Prostate gland (tissue), 2 donors: ENCODE measurements at regions not wholly inside any gene's neighbourhood (a gene's known extent, or its start where the extent isn't known, plus 50 kb on each side); places are given as distances from the start of the nearest gene placed in this dataset.
"Not testable (repeated sequence)": the region's sequence is repeated elsewhere in the genome, so short reads cannot be mapped to it uniquely, and the experiment has no call there.

Experiments
- DNase-seq: peaks from one replicate; pipeline ENCODE4 v3.0.0-alpha.2; 2019; ENCODE audit warnings: low spot score
- H3K27ac ChIP-seq, 2 donors: fragments of 200-600 bp; sonication (generic); 2 replicates each; pipeline ENCODE4 v1.5.1; 2017 to 2019
- H3K27me3 ChIP-seq: fragments of 200-600 bp; sonication (generic); replicated peaks from 2 replicates; pipeline ENCODE4 v1.5.1; 2019; ENCODE audit not compliant: insufficient read depth
- H3K36me3 ChIP-seq, 2 donors: fragments of 200-600 bp; sonication (generic); 1 replicate in 1 of 2; 2 replicates in 1 of 2; pipeline versions ENCODE4 v1.5.1 to v1.8.1; 2017 to 2019
- H3K4me1 ChIP-seq: fragments of 200-600 bp; sonication (generic); replicated peaks from 2 replicates; pipeline ENCODE4 v1.5.1; 2019
- H3K4me3 ChIP-seq, 2 donors: fragments of 200-600 bp; sonication (generic); 2 replicates each; pipeline ENCODE4 v1.5.1; 2017 to 2019
- H3K9me3 ChIP-seq: fragments of 200-600 bp; sonication (generic); 2 replicates; pipeline ENCODE4 v1.5.1; 2017
- WGBS: methylation state at CpG from one replicate; pipeline ENCODE4 v1.1.5; 2018; 5-methylcytosine and 5-hydroxymethylcytosine counted together
- intact Hi-C: fragments of 100-400 bp; cut with DNase I; formaldehyde crosslinking; loops from one replicate; pipeline ENCODE4 v1.14.2; 2022

DNA sequence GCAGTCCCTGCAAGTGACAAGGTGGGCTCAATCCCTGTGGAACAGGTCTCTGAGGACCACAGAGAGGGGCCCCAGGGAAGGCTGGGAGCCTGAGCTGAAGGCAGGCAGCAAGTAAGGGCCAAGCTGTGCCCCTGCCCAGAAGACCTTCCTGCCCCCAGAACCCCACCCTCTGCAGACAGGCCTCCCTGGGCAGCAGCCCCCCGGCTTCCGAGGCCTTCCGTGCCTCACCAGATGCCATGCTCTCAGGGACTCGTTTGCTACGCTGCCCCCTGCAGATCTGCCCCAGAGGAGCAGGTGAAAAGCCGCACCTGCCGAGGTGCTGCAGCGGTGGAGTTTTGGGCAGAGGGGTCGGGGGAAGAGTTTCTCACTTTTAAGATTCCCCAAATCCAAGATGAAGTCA is 125.4 kb upstream of the AKAP13 start:
- H3K36me3 ChIP-seq, H3K9me3 ChIP-seq, H3K27me3 ChIP-seq, H3K27ac ChIP-seq, H3K4me1 ChIP-seq, DNase-seq, intact Hi-C loops, H3K4me3 ChIP-seq: not testable (repeated sequence)
- WGBS: 89% methylated on average over 9 of the region's 9 CpGs

GRCh38 chr15:85255502-85255901 is 124.9 kb upstream of the AKAP13 start:
- H3K36me3 ChIP-seq, intact Hi-C loops, H3K4me1 ChIP-seq, DNase-seq, H3K9me3 ChIP-seq, H3K27me3 ChIP-seq, H3K4me3 ChIP-seq, H3K27ac ChIP-seq: not testable (repeated sequence)
- WGBS: 89% methylated on average over 24 of the region's 24 CpGs

DNA sequence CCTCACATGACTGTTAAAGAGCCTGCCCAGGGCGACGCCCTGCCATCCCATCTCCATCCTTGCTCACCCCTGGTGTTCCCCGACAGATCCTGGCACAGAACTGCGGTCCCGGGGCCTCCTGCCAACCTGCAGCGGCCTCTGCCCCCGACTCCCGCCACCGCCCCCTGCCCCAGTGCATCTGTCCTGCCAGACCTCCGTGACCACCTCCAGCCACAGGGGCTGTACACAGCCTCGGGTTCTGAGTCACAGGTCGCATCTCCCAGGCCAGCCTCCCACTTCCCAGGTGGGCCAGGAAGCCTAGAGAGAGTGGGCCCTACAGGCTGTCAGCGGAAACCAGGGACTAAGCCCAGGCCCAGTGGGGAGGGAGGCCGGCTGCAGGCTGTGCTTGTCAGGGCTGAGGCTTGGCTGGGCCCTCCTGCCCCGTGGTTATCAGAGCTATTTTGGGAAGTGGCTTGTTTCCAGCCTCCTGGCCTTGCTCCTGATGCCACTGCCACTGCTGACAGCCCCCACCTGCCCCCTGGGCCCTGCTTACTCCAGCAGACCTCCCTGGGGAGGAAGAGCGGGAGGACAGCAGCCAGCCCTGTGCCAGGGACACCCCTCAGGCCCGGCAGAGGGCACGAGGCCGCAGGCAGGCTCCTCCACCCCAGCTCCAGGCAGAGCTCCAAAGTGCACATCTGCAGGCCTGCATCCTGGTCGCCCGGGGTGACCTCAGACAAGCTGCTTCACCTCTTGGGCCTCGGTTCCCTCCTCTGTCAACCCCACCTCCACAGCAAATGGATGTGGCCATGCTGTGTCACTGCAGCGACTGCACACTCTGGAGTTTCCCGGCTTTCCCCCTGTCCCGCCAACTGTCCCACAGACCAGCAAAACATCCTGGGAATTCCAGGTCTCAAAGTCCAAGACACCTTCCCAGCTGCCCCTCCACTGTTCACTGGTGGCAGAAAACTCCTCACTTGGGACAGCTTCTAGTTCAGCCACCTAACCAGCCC is 124.1 kb upstream of the AKAP13 start:
- H3K36me3 ChIP-seq, H3K4me3 ChIP-seq, intact Hi-C loops, H3K9me3 ChIP-seq, DNase-seq, H3K27me3 ChIP-seq, H3K27ac ChIP-seq, H3K4me1 ChIP-seq: not testable (repeated sequence)
- 67% methylated on average over 22 of the region's 25 CpGs for WGBS

- H3K4me3 ChIP-seq, H3K27ac ChIP-seq, H3K27me3 ChIP-seq, H3K4me1 ChIP-seq, DNase-seq, H3K9me3 ChIP-seq, intact Hi-C loops, H3K36me3 ChIP-seq: not testable (repeated sequence)
- 89% methylated on average over 2 of the region's 4 CpGs for WGBS
Measured at GRCh38 chr15:85258062-85258445, 122.3 kb upstream of the AKAP13 start.

GRCh38 chr15:85258559-85259209 is 121.7 kb upstream of the AKAP13 start:
- DNase-seq, H3K4me3 ChIP-seq, H3K9me3 ChIP-seq, H3K27me3 ChIP-seq, intact Hi-C loops, H3K4me1 ChIP-seq, H3K27ac ChIP-seq, H3K36me3 ChIP-seq: not testable (repeated sequence)
- WGBS: 80% methylated on average over 8 of the region's 19 CpGs

GRCh38 chr15:85260526-85260925 is 119.9 kb upstream of the AKAP13 start:
- H3K27ac ChIP-seq, H3K36me3 ChIP-seq, H3K4me3 ChIP-seq, H3K9me3 ChIP-seq, DNase-seq, intact Hi-C loops, H3K4me1 ChIP-seq, H3K27me3 ChIP-seq: not testable (repeated sequence)
- WGBS: 60% methylated on average over 3 of the region's 17 CpGs

GRCh38 chr15:85262461-85263055 is 117.8 kb upstream of the AKAP13 start:
- H3K27ac ChIP-seq, H3K4me1 ChIP-seq, H3K27me3 ChIP-seq, H3K4me3 ChIP-seq, H3K9me3 ChIP-seq, H3K36me3 ChIP-seq, DNase-seq, intact Hi-C loops: not testable (repeated sequence)
- WGBS: 76% methylated on average over 21 of the region's 26 CpGs

- H3K4me3 ChIP-seq, H3K4me1 ChIP-seq, DNase-seq, H3K9me3 ChIP-seq, intact Hi-C loops, H3K27me3 ChIP-seq, H3K36me3 ChIP-seq, H3K27ac ChIP-seq: not testable (repeated sequence)
- WGBS: 96% methylated on average over 5 of the region's 13 CpGs
Measured at GRCh38 chr15:85263842-85264440, 116.5 kb upstream of the AKAP13 start.

GRCh38 chr15:85264614-85265190 is 115.7 kb upstream of the AKAP13 start:
- H3K27ac ChIP-seq, H3K9me3 ChIP-seq, H3K4me3 ChIP-seq, H3K27me3 ChIP-seq, H3K36me3 ChIP-seq, H3K4me1 ChIP-seq, intact Hi-C loops, DNase-seq: not testable (repeated sequence)
- 71% methylated on average over 8 of the region's 14 CpGs for WGBS

DNA sequence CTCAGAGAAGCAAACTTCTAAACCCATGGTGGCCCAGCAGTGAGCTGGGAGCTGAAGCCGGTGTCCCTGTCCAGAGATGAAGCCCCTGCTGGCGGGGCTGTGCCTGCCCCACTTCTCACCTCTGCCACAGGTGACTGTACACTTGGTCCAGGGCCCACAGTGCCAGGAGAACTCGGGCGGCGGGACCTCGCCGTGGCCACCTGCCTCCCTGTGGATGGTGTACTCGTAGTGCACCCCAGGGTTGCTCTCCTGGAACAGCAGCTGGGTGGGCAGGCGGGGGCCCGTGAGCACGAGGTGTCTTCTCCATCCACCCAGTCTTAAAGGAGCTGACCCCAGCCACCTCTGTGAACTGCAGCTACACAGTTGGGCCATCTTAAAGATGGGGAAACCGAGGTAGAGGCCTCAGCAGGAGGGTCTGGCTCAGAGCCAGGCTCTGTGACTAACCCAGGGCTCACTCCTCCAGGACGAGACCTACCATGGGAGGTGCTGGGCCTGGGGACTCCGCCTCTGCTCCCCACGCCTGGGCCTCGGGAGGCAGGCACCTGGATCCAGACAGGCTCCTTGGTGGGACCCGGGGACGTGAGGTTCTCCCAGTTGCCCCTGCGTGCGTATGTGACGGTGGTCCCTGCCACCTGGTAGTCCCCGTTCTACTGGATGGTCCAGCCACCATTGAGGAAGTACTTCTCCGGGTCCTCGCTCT is 113.1 kb upstream of the AKAP13 start:
- H3K4me1 ChIP-seq, intact Hi-C loops, H3K36me3 ChIP-seq, H3K9me3 ChIP-seq, H3K27ac ChIP-seq, H3K4me3 ChIP-seq, H3K27me3 ChIP-seq, DNase-seq: not testable (repeated sequence)
- WGBS: no CpG with 5 or more reads among the region's 24 CpGs
